Heart right ventricle (tissue), 16 donors: ENCODE measurements at regions not wholly inside any gene's neighbourhood (a gene's known extent, or its start where the extent isn't known, plus 50 kb on each side); places are given as distances from the start of the nearest gene placed in this dataset.
"Not testable (repeated sequence)": the region's sequence is repeated elsewhere in the genome, so short reads cannot be mapped to it uniquely, and the experiment has no call there.

Source experiments
- ATAC-seq, 8 donors: fragments of 200-7000 bp; cut with Tn5 transposase; one replicate each; pipeline ENCODE4 v1.9.1; 2020; ENCODE audit warnings: mild to moderate bottlenecking in 8 of 8, moderate library complexity in 8 of 8, moderate number of reproducible peaks in 1 of 8
- DNase-seq, 2 donors: peaks; one replicate each; pipeline ENCODE4 v3.0.0-alpha.2; 2020
- H3K27ac ChIP-seq, 10 donors: fragments of 200-600 bp; sonication (generic) in 2 of 10; one replicate each; pipeline versions ENCODE4 v1.5.0 to v1.8.0; 2020 to 2022; ENCODE audit warnings: mild to moderate bottlenecking in 3 of 10
- H3K27me3 ChIP-seq, 7 donors: fragments of 200-600 bp; one replicate each; pipeline ENCODE4 v1.8.0; 2021 to 2022; ENCODE audit warnings: mild to moderate bottlenecking in 2 of 7
- H3K36me3 ChIP-seq, 9 donors: fragments of 200-600 bp; sonication (generic) in 1 of 9; one replicate each; pipeline versions ENCODE4 v1.5.0 to v1.8.0; 2020 to 2022; ENCODE audit warnings: mild to moderate bottlenecking in 2 of 9
- H3K4me1 ChIP-seq, 9 donors: fragments of 200-600 bp; sonication (generic) in 1 of 9; one replicate each; pipeline versions ENCODE4 v1.5.0 to v1.8.0; 2020 to 2022; ENCODE audit warnings: mild to moderate bottlenecking in 4 of 9
- H3K4me3 ChIP-seq, 10 donors: fragments of 200-600 bp; sonication (generic) in 2 of 10; one replicate each; pipeline versions ENCODE4 v1.5.0 to v1.8.0; 2020 to 2022; ENCODE audit warnings: mild to moderate bottlenecking in 7 of 10, moderate library complexity in 2 of 10
- H3K9me3 ChIP-seq, 11 donors: fragments of 200-600 bp in 10 of 11; sonication (generic) in 2 of 11; one replicate each; pipeline versions ENCODE4 v1.5.0 to v1.8.0; 2013 to 2022; ENCODE audit warnings: mild to moderate bottlenecking in 2 of 11, control low read depth in 1 of 11, moderate library complexity in 1 of 11
- WGBS, 2 donors: extraction: QIAGEN DNeasy Blood & Tissue Kit; methylation state at CpG; one replicate each; pipeline ENCODE4 v1.1.7; 2013; ENCODE audit warnings: inconsistent platforms in 1 of 2; 5-methylcytosine and 5-hydroxymethylcytosine counted together
- intact Hi-C, 10 donors: fragments of 100-400 bp; cut with DNase I; formaldehyde crosslinking; loops; one replicate each; pipeline versions ENCODE4 v1.11.1 to v1.14.2; 2022
- TF ChIP-seq, protein P1 (sequence below), 9 donors: fragments of 200-600 bp; sonication (generic) in 2 of 9; IDR thresholded peaks; one replicate each; pipeline versions ENCODE4 v1.5.0 to v1.8.0; 2021 to 2022; ENCODE audit warnings: antibody characterized with exemption in 9 of 9, mild to moderate bottlenecking in 5 of 9, moderate library complexity in 1 of 9
- donor health status: Arrhythmogenic right ventricular cardiomyopathy.
- donor health status: ischemic (EF 13 %, LVEDD 7.1; RV severe dilation, severe dysfunction).
- donor health status: healthy with polysubstance abuse.
- donor health status: DM: no; HTN: yes; CAD: no.
- donor health status: DM: no; HTN: no; CAD: no.
- donor health status: ischemic (EF 25% LVEDD 6.9; RV normal size, moderate dysfunction).
- donor health status: ischemic (EF 25% LVEDD 5.7; RV mildly dilated, moderate dysfunction).
- donor health status: healthy.
- donor health status: DM: yes; HTN: yes; CAD: no.
- donor health status: Ischemic cardiomyopathy.
- donor health status: ischemic (EF 35%, LVEDD 5.7; RV mildly dilated, moderate dysfunction).
- donor health status: nonischemic (EF 11% LVEDD 7.7; RV severe dilation, severe dysfunction).
- donor health status: DM: yes; HTN: yes; CAD: no.
- donor health status: PGD.
- donor health status: ischemic (EF 29% LVEDD 5.4; RV normal size, mild dysfunction).
- donor health status: nonischemic (EF 23%, LVEDD 6.1; RV moderate dilation, normal function).

DNA sequence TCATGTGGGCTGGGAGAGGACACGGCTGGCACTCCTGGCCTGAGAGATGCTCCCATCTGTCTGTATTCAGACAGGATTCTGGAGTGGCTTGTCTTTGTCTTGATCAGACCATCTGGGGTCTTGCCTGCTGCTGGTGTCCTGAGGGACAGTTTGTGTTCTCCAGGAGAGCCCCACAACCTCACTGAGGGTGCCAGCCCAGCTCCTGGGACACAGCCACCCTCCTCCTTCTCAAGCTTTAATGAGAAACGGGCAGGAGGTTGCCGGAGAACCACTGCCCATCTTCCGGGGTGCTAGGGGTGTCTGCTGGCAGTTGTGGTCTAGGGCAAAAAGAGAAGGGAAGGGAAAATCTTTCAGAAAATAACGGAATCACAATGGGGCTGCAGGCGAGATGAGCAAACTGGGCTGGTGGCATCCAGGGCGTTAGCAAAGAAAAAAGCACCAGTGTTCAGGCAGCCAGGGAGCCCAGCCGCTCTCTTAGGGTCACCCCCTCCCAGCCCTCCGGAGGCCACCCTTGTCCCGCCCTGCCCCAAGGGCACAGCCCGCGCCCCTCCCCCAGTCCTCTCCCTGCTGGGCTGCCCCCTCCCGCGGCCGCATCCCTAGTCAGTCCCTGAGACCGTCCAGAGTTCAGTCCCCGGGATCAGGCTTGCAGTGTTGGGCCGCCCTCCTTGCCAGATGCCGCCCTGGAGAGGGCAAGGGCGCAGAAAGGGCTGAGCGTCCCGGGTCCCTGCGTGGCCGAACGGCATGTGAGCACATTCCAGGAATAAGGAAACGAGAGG lies 824.7 kb downstream of the KCNJ18 start:
- ATAC-seq (no peak), DNase-seq (no peak)
- H3K4me3 ChIP-seq, result no peak overlapping the region
- H3K9me3 ChIP-seq, result peaks cover 0 to 24% (median 0%) of the 10 kb centered on the region in 11 donors
- intact Hi-C loops, result loop anchor here in 1 of 10 donors (5.0 kb wide), 1 partner anchor 40 kb away; no protein-coding TSS in a partner anchor
- H3K27me3 ChIP-seq, result no peaks in the 10 kb centered on the region
- WGBS, 2 donors, result 64 to 70% methylated on average over 26 of the region's 26 CpGs
- no peaks in the 10 kb centered on the region for H3K4me1 ChIP-seq
- no peak overlapping the region for H3K27ac ChIP-seq
- TF ChIP-seq, protein P1, sequence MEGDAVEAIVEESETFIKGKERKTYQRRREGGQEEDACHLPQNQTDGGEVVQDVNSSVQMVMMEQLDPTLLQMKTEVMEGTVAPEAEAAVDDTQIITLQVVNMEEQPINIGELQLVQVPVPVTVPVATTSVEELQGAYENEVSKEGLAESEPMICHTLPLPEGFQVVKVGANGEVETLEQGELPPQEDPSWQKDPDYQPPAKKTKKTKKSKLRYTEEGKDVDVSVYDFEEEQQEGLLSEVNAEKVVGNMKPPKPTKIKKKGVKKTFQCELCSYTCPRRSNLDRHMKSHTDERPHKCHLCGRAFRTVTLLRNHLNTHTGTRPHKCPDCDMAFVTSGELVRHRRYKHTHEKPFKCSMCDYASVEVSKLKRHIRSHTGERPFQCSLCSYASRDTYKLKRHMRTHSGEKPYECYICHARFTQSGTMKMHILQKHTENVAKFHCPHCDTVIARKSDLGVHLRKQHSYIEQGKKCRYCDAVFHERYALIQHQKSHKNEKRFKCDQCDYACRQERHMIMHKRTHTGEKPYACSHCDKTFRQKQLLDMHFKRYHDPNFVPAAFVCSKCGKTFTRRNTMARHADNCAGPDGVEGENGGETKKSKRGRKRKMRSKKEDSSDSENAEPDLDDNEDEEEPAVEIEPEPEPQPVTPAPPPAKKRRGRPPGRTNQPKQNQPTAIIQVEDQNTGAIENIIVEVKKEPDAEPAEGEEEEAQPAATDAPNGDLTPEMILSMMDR (IDR thresholded peaks at IDR 0.05), result no peak
- no peaks in the 10 kb centered on the region for H3K36me3 ChIP-seq

DNA sequence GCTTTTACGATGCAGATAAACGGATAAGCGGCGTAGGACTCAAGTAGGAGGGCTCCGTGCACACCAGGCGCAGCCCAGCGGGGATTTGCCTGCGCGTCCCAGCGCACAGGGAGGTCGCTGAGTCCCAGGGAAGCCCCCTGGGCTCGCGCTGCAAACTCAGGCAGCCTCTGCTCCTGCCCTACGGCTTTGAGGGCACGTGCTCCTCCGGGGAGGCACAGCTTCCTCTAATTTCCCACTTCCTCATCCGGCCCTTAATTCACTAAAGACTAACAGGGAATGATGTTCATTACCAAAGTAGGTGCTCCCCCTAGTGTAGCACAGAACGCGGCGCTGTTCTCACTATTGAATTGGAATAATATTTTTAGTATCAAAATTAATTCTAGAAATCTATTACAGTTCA lies 825.4 kb downstream of the KCNJ18 start:
- 47% methylated on average over 20 of the region's 20 CpGs for WGBS, 2 donors
- DNase-seq (no peak), ATAC-seq (no peak)
- no peaks in the 10 kb centered on the region for H3K27me3 ChIP-seq
- TF ChIP-seq, protein P1 (IDR thresholded peaks at IDR 0.05), result no peak
- no peaks in the 10 kb centered on the region for H3K4me1 ChIP-seq
- intact Hi-C loops, result loop anchor here in 1 of 10 donors (5.0 kb wide), 1 partner anchor 40 kb away; no protein-coding TSS in a partner anchor
- no peaks in the 10 kb centered on the region for H3K36me3 ChIP-seq
- no peak overlapping the region for H3K27ac ChIP-seq
- peaks cover 0 to 24% (median 0%) of the 10 kb centered on the region in 11 donors for H3K9me3 ChIP-seq
- no peak overlapping the region for H3K4me3 ChIP-seq

DNA sequence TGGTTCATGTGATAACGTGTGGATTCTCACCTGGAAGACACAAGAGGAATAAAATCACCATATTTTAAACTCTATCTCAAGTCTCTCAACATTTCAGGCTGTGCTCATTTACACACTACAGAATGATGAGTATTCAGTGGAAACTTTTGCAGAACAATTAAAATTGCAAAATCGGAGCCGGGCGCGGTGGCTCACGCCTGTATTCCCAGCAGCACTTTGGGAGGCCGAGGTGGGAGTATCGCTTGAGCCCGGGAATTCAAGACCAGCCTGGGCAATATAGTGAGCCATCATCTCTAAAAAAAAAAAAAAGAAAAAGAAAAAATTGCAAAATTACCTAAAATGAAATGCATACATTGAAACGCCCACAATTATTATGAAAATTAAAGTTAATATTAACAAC lies 825.9 kb downstream of the KCNJ18 start:
- DNase-seq (no peak), ATAC-seq (no peak)
- no peaks in the 10 kb centered on the region for H3K27me3 ChIP-seq
- no peak overlapping the region for H3K4me3 ChIP-seq
- 83 to 86% methylated on average over 10 of the region's 10 CpGs for WGBS, 2 donors
- H3K4me1 ChIP-seq, result no peaks in the 10 kb centered on the region
- H3K36me3 ChIP-seq, result no peaks in the 10 kb centered on the region
- TF ChIP-seq, protein P1 (IDR thresholded peaks at IDR 0.05), result no peak
- peaks cover 0 to 22% (median 0%) of the 10 kb centered on the region in 11 donors for H3K9me3 ChIP-seq
- intact Hi-C loops, result loop anchor here in 1 of 10 donors (5.0 kb wide), 1 partner anchor 41 kb away; no protein-coding TSS in a partner anchor
- no peak overlapping the region for H3K27ac ChIP-seq

DNA sequence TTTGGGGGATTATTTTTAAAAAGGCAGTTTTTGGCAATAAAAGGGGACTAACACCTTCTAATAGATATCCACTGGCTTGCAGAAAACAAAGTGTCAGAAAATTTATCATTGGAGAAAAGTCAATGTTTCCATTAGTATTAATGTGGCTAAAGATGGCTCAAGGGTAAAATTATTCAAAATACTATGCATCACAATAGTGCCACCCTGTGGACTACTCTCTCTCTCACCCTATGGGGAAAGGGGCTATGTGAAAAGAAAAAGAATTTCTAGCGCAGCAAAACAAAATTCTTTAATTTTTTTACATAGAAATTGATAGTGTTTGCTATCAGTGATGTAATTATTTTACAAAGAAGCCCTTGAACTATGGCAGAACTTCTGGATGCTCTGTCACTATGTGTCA lies 856.5 kb downstream of the KCNJ18 start:
- H3K27me3 ChIP-seq, DNase-seq, H3K4me3 ChIP-seq, ATAC-seq, H3K4me1 ChIP-seq, H3K36me3 ChIP-seq, H3K27ac ChIP-seq, H3K9me3 ChIP-seq: not testable (repeated sequence)
- TF ChIP-seq, protein P1 (IDR thresholded peaks at IDR 0.05), result peak in 1 of 9 donors; percentile 6
- 41 to 45% methylated on average over 1 of the region's 1 CpG for WGBS, 2 donors
- intact Hi-C loops, result loop anchor here in 1 of 10 donors (10.0 kb wide), 1 partner anchor 74 kb away; no protein-coding TSS in a partner anchor

DNA sequence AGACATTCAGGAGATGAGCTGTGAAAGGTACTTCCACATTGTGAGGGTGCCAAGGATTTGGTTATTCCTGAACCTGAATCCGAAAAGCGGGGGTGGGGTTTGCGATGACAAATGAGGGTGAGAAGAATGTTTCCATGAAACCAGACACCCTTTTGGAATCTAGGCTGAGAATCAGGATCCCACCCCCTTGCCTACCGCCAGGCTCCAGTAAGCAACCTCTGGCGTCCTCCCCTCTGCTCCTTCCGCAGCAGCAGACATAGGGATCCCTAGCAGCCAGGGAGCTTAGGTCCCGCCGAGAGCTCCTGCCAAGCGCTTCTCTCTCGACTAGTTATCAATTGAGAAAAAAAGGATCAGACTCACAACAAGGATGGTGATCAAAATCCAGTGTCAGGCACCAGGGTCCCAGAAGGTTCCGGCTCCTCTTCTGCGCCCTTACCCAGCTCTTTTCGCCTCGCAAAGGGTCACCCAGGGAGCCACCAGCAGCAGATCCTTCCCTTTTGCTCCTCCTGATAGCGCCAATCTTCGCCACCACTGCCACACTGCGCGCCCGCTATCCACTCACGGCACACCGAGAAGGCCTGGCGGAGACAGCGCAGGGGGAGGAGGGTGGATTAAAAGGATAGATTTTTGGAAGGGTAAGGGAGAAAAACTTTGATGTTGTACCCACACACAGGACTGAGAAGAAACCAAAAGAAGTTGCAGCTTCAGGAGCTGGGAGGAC lies 859.5 kb downstream of the KCNJ18 start:
- DNase-seq, H3K27me3 ChIP-seq, intact Hi-C loops, ATAC-seq, H3K27ac ChIP-seq, H3K9me3 ChIP-seq, H3K4me3 ChIP-seq, H3K4me1 ChIP-seq, H3K36me3 ChIP-seq: not testable (repeated sequence)
- WGBS, 2 donors, result 63 to 65% methylated on average over 23 of the region's 23 CpGs
